ENCODE measurements at regions not wholly inside any gene's neighbourhood (a gene's known extent, or its start where the extent isn't known, plus 50 kb on each side); places are given as distances from the start of the nearest gene placed in this dataset.

DNA sequence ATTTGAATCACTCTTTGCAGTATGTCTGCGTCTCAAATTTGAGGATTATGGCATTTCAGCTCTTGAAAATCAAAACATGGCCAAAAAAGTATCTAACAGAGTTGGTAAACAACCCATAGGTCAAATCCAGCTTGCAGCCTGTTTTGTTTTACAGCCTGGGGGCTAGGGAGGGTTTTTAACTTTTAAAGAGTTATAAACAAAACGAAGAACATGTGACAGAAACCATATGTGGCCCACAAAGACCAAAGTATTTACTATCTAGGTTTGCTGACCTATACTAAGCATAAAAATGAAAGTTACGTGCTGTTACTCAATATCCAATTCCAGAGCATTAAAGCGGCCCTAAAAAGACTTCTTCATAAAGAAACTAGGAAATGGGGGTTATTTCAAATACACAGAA is 55.5 kb upstream of the STARD3NL start:
- no peaks in the 10 kb centered on the region for H3K9me3 ChIP-seq (replicated peaks; ENCODE audit: control insufficient read depth, insufficient read depth, low read depth, low read length)
- DNase-seq (ENCODE audit: extremely low read depth in 1 of 4, low spot score in 3 of 4) (no peak), ATAC-seq (no peak), FAIRE-seq (no peak)
- intact Hi-C loops (cut with micrococcal nuclease): no loop called here
- no peak overlapping the region for H3K4me3 ChIP-seq
- no peak overlapping the region for H3K4me2 ChIP-seq (ENCODE audit: insufficient read depth, low read length)
- H3K9ac ChIP-seq (ENCODE audit: insufficient read depth in 1 of 2, low read depth in 2 of 2, low read length in 2 of 2): no peak overlapping the region
- no TSS peak for BruUV-seq (replicated peaks)
- H3K27ac ChIP-seq (ENCODE audit: extremely low read depth, low read depth, low read length): no peak overlapping the region
- TF ChIP-seq ZNF561 (CRISPR knock-in tag; conservative IDR thresholded peaks at IDR 0.05) (no peak), HIVEP1 (CRISPR knock-in tag; IDR thresholded peaks at IDR 0.05) (no peak)
- ChIA-PET POLR2A (no interaction called here), CTCF (ENCODE audit: low intra/inter-chr PET ratio) (no interaction called here)
- H3K79me2 ChIP-seq (ENCODE audit: control insufficient read depth, insufficient read depth, low read length): no peaks in the 10 kb centered on the region
- H2AFZ ChIP-seq (ENCODE audit: low read depth, low read length): no peak overlapping the region
- H3K36me3 ChIP-seq (ENCODE audit: control insufficient read depth, insufficient read depth, low read length): no peaks in the 10 kb centered on the region
- peaks cover 3 to 14% of the 10 kb centered on the region in 2 experiments; a peak in 4 of 5 replicates for H3K4me1 ChIP-seq (replicated peaks in 1 of 2; ENCODE audit: control insufficient read depth in 2 of 2, insufficient read depth in 2 of 2, low read length in 2 of 2)
- no peaks in the 10 kb centered on the region for H3K27me3 ChIP-seq (ENCODE audit: control insufficient read depth in 2 of 2, insufficient read depth in 2 of 2, low read length in 2 of 2)
- no peaks in the 10 kb centered on the region for H4K20me1 ChIP-seq (replicated peaks; ENCODE audit: control insufficient read depth, insufficient read depth, low read length)
- in situ Hi-C loops (cut with MboI): no loop called here
- 29% methylated on average over 4 of the region's 4 CpGs for WGBS (ENCODE audit: insufficient coverage, low coverage, missing lambda C conversion rate)
- no peaks in the 10 kb centered on the region for H3K9me1 ChIP-seq (ENCODE audit: control insufficient read depth, insufficient read depth, low read length)

DNA sequence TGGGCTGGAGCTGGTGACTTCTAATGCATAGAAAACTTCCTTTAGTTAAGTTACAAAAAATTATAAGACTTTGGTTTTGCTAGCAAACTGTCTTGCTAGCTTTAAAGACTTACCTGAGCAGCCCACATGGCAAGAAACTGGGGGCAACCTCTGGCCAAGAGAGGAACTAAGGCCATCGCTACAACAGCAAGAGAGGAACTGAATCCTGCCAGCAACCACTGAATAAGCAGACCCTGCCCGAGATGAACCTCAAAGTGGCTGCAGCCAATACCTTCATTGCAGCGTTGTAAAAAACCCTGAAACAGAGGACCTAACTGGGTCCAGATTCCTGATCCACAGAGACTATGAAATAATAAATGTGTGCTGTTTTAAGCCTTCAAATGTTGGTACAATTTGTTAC is 54.6 kb upstream of the STARD3NL start:
- ChIA-PET CTCF (ENCODE audit: low intra/inter-chr PET ratio) (no interaction called here), POLR2A (no interaction called here)
- TF ChIP-seq POLR2G (IDR thresholded peaks at IDR 0.05; ENCODE audit: low read depth, low read length): no peak
- no peak for TF ChIP-seq ZNF3 (CRISPR knock-in tag; IDR thresholded peaks at IDR 0.05)
- no peak for TF ChIP-seq BRF1 (IDR thresholded peaks at IDR 0.05; ENCODE audit: borderline replicate concordance, extremely low read depth, insufficient read length)
- TF ChIP-seq, protein P1, sequence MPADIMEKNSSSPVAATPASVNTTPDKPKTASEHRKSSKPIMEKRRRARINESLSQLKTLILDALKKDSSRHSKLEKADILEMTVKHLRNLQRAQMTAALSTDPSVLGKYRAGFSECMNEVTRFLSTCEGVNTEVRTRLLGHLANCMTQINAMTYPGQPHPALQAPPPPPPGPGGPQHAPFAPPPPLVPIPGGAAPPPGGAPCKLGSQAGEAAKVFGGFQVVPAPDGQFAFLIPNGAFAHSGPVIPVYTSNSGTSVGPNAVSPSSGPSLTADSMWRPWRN (IDR thresholded peaks at IDR 0.05; ENCODE audit: low read depth): no peak
- TF ChIP-seq HDAC2 (IDR thresholded peaks at IDR 0.05): no peak
- no peak for TF ChIP-seq NELFE (IDR thresholded peaks at IDR 0.05; ENCODE audit: insufficient read depth, insufficient read length)
- no peak for TF ChIP-seq BMI1 (IDR thresholded peaks at IDR 0.05; ENCODE audit: low read length)
- no peak for TF ChIP-seq ZBTB7A (IDR thresholded peaks at IDR 0.05; ENCODE audit: borderline replicate concordance, control insufficient read depth, low read depth, low read length)
- Histone ChIP-seq H3K36me3 (ENCODE audit: control insufficient read depth, insufficient read depth, low read length) (no peaks in the 10 kb centered on the region), H3K4me1 (replicated peaks in 1 of 2; ENCODE audit: control insufficient read depth in 2 of 2, insufficient read depth in 2 of 2, low read length in 2 of 2) (peaks cover 3 to 20% of the 10 kb centered on the region in 2 experiments; a peak in 4 of 5 replicates), H2AFZ (ENCODE audit: low read depth, low read length) (no peak overlapping the region), H3K79me2 (ENCODE audit: control insufficient read depth, insufficient read depth, low read length) (no peaks in the 10 kb centered on the region), H3K4me3 (no peak overlapping the region), H3K9me3 (replicated peaks; ENCODE audit: control insufficient read depth, insufficient read depth, low read depth, low read length) (no peaks in the 10 kb centered on the region), H3K9me1 (ENCODE audit: control insufficient read depth, insufficient read depth, low read length) (no peaks in the 10 kb centered on the region), H3K27me3 (ENCODE audit: control insufficient read depth in 2 of 2, insufficient read depth in 2 of 2, low read length in 2 of 2) (no peaks in the 10 kb centered on the region), H3K27ac (ENCODE audit: extremely low read depth, low read depth, low read length) (no peak overlapping the region), H3K9ac (ENCODE audit: insufficient read depth in 1 of 2, low read depth in 2 of 2, low read length in 2 of 2) (no peak overlapping the region), H4K20me1 (replicated peaks; ENCODE audit: control insufficient read depth, insufficient read depth, low read length) (no peaks in the 10 kb centered on the region), H3K4me2 (ENCODE audit: insufficient read depth, low read length) (no peak overlapping the region)
- ATAC-seq (no peak), DNase-seq (ENCODE audit: extremely low read depth in 1 of 4, low spot score in 3 of 4) (no peak), FAIRE-seq (no peak)
- 39% methylated on average over 3 of the region's 3 CpGs for WGBS (ENCODE audit: insufficient coverage, low coverage, missing lambda C conversion rate)
- no TSS peak for BruUV-seq (replicated peaks)
- in situ Hi-C loops (cut with MboI) (no loop called here), intact Hi-C loops (cut with micrococcal nuclease) (no loop called here)
